HG02763 (cell line): ENCODE measurements at regions not wholly inside any gene's neighbourhood (a gene's known extent, or its start where the extent isn't known, plus 50 kb on each side); places are given as distances from the start of the nearest gene placed in this dataset.

ENCODE experiments used
- ATAC-seq: cut with Tn5 transposase; IDR thresholded peaks from one replicate; pipeline ENCODE4 v1.9.1; 2021; ENCODE audit warnings: mild to moderate bottlenecking, moderate library complexity; ENCODE audit not compliant: unreplicated experiment

GRCh38 chr3:106720510-106720909 is 656.7 kb upstream of the CCDC54 start:
- no peak for ATAC-seq

GRCh38 chr3:106725566-106725965 is 651.7 kb upstream of the CCDC54 start:
- ATAC-seq: no peak

GRCh38 chr3:106728315-106729098 is 648.7 kb upstream of the CCDC54 start:
- ATAC-seq: no peak

GRCh38 chr3:106729481-106729880 is 647.8 kb upstream of the CCDC54 start:
- ATAC-seq: no peak

GRCh38 chr3:106731230-106731629 is 646.0 kb upstream of the CCDC54 start:
- ATAC-seq: no peak

- no peak for ATAC-seq
Measured at GRCh38 chr3:106734712-106735111, 642.5 kb upstream of the CCDC54 start.

- no peak for ATAC-seq
Measured at GRCh38 chr3:106737265-106737664, 640.0 kb upstream of the CCDC54 start.

GRCh38 chr3:106740116-106740515 is 637.1 kb upstream of the CCDC54 start:
- no peak for ATAC-seq

GRCh38 chr3:106745344-106746168 is 631.7 kb upstream of the CCDC54 start:
- ATAC-seq: no peak

GRCh38 chr3:106746286-106746685 is 631.0 kb upstream of the CCDC54 start:
- ATAC-seq: no peak

- ATAC-seq: no peak
Measured at GRCh38 chr3:106748472-106749262, 628.6 kb upstream of the CCDC54 start.

- no peak for ATAC-seq
Measured at GRCh38 chr3:106750092-106750491, 627.1 kb upstream of the CCDC54 start.

- ATAC-seq: no peak
Measured at GRCh38 chr3:106755336-106755735, 621.9 kb upstream of the CCDC54 start.

- no peak for ATAC-seq
Measured at GRCh38 chr3:106756901-106757300, 620.3 kb upstream of the CCDC54 start.

GRCh38 chr3:106758459-106758858 is 618.8 kb upstream of the CCDC54 start:
- ATAC-seq: no peak

GRCh38 chr3:106759731-106760130 is 617.5 kb upstream of the CCDC54 start:
- no peak for ATAC-seq

GRCh38 chr3:106765342-106765741 is 611.9 kb upstream of the CCDC54 start:
- no peak for ATAC-seq

GRCh38 chr3:106768941-106769480 is 608.2 kb upstream of the CCDC54 start:
- no peak for ATAC-seq

GRCh38 chr3:106773795-106774194 is 603.4 kb upstream of the CCDC54 start:
- ATAC-seq: no peak

- ATAC-seq: no peak
Measured at GRCh38 chr3:106783231-106783630, 594.0 kb upstream of the CCDC54 start.

GRCh38 chr3:106789276-106789675 is 588.0 kb upstream of the CCDC54 start:
- no peak for ATAC-seq
